GM18951 (cell line): ENCODE measurements at regions not wholly inside any gene's neighbourhood (a gene's known extent, or its start where the extent isn't known, plus 50 kb on each side); places are given as distances from the start of the nearest gene placed in this dataset.

Source experiments
- POLR2A ChIP-seq: IDR thresholded peaks from 4 replicates; pipeline ENCODE4 v1.6.1; 2011; ENCODE audit warnings: mild to moderate bottlenecking; ENCODE audit not compliant: insufficient read length, insufficient read depth; ENCODE audit errors: extremely low read depth
- in situ Hi-C: fragments of 300-500 bp; cut with MboI; formaldehyde crosslinking; loops from one replicate; pipeline ENCODE4 v1.12.0; 2022; ENCODE audit warnings: low sequenced_read_pairs, mixed read lengths, inconsistent platforms; ENCODE audit not compliant: unreplicated experiment

DNA sequence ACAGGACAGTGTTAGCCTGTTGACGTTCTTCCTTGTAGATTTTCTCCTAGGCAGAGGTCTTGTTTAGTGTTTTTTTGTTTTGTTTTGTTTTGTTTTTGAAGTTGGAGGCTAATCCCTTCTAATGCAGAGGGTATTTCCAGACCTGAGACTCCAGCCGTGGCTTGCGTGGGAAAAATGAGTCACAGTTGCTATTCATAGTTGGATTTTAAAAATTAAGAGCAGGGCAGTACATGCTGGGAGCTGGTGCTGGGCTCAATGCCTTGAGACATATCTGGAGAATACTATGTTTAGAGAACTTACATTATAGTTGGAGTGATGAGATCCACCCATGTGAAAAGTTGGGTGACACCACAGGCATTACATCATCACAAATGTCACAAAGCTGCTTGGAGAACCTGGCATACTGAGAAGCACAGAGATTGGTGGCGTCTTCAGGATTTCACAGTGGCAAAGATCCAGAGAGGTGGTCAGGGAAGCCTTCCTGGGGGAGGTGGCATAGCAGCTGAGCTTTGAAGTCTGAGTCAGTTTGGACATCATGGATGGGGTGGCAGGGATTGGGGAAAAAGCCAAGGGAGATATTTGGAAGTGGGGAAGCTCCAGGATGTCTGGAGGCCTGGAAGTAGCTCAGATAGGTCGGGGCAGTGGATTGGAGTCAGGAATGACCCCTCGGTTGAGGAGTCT lies 249.4 kb downstream of the LOXHD1 start:
- in situ Hi-C loops, result no loop called here
- TF ChIP-seq POLR2A, result no peak

- in situ Hi-C loops, result no loop called here
These were observed 248.6 kb downstream of the LOXHD1 start for GRCh38 chr18:46408334-46408987.

GRCh38 chr18:46411191-46411828 lies 245.7 kb downstream of the LOXHD1 start:
- TF ChIP-seq POLR2A, result no peak
- in situ Hi-C loops, result no loop called here

More at GRCh38 chr18:46408334-46408987, 248.6 kb downstream of the LOXHD1 start:
- TF ChIP-seq POLR2A, result no peak

GRCh38 chr18:46411867-46412690 lies 244.9 kb downstream of the LOXHD1 start:
- in situ Hi-C loops, result no loop called here
- no peak for TF ChIP-seq POLR2A

DNA sequence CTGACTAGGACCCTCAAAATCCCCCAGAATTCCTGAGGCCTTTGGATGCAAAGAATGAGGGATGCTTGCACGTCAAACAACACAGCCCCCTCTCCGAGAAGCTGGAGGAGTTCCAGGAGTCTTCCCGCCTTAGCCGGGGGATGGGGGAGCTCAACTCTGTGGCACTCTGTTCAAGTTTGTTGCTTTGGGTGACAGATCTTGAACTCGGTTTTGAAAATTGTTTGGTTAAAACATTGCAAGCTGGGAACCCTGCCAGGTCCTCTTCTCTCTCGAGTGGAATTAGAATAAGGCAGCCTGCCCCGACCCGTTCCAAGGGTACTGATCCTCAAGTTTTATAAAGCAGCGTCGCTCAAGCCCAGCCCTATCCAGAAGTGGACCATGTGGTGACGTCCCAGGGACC lies 244.1 kb downstream of the LOXHD1 start:
- TF ChIP-seq POLR2A, result no peak
- in situ Hi-C loops, result no loop called here

DNA sequence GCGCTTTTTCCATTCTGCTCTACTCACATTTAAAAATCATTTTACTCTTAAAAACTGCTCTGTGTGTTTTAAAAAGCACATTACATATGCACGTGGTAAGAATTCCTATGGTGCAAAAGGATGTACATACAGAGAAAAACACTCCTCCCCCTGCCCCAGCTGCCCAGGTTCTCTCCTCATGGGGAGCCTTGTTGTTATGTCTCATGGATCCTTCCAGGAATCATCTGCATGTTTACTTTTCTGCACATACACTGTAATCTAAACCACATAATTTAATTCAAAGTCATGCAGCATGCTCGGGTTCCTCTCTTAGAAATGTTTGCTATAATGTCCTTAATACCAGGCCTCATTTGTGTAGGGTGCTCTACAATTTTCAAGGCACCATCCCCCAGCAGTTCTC lies 243.3 kb downstream of the LOXHD1 start:
- TF ChIP-seq POLR2A, result no peak
- in situ Hi-C loops, result no loop called here

DNA sequence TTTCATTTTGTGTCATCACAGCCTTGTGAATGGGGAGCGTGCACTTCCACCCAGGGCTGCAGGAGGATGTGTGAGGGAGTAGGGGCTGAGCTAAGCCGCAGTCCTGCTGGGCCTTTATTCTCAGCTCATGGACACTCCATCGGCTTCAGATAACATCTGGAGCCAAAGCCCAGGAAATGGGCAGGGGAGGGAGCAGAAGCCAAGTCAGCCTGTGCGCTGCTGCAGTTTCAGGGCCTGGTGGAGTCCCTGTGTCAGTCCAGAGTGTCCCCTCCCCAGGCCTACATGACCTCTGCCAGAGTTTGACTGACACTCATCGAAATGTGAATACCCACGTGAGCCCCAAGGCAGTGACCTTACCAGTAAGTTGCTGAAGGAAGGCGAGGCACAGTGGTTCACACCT lies 242.2 kb downstream of the LOXHD1 start:
- TF ChIP-seq POLR2A, result no peak
- in situ Hi-C loops, result no loop called here

GRCh38 chr18:46415532-46416252 lies 241.3 kb downstream of the LOXHD1 start:
- TF ChIP-seq POLR2A, result no peak
- in situ Hi-C loops, result no loop called here

DNA sequence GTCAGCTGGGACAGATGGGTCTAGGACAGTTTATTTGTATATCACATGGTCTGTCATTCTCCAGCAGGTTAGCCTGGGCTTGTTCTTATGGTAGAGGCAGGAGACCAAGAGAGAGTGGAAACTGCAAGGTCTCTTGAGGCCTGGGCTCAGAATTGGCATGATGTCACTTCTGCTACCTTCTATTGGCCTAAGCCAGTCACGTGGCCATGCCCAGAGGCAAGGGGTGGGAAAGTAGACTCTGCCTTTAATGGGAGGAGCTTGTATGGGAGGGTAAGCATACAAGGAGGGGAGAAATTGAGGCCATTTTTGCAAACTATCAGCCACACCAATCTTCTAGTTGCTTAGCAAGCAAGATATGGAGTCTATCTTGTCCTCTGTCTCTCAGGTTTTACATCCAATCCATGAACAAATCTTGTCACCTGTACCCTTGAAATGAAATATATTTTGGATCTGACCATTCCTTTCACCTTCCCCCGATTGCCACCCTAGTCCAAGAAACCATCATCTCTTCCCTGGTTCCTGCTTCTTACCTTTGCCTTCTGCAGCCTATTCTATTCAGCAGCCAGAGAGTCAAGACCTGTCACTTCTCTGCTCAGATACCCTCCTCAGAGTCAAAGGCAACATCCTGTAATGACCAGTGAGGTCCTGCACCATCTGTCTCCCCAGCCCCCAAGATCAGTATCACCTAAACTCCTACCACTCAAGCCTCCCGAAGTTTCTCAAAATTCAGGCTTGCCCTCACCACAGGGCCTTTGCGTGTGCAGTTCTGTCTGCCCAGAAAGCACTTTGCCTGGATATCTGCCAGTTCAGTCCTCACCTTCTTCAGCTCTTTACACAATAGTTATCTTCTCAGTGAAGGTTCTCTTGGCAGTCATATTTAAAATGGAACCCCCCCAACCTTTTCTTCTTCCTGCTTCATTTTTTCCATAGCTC lies 240.0 kb downstream of the LOXHD1 start:
- in situ Hi-C loops, result no loop called here
- no peak for TF ChIP-seq POLR2A

DNA sequence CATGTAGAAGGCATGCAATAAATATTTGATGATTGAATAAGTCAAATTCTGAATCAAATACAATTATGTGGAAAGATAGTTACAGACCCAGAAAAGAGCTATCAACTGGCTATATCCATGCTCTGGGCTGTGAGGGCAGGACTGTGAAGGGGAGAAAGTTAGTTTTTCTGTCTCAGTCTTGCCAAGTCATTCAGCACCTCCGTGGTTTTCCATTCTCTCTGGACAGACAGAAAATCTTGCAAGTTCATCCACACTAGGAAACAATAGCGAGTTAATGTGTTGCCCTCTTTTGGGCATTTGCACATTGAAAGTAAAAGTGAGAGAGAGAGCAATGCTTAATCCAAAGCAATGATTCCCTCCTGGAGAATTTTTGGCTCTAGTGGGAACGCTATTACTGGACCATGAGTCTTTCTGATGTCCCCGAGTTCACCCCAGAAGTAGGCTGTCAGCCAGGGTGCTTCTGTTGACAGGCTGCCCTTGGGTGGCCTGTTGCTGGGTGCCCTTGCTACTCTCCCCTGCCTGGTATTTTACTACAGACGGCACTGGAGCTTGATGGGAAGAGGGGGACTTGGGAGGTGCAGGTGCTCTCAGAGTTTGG lies 238.3 kb downstream of the LOXHD1 start:
- TF ChIP-seq POLR2A, result no peak
- in situ Hi-C loops, result no loop called here

- TF ChIP-seq POLR2A, result no peak
- in situ Hi-C loops, result no loop called here
These were observed 237.5 kb downstream of the LOXHD1 start for GRCh38 chr18:46419391-46420141.

DNA sequence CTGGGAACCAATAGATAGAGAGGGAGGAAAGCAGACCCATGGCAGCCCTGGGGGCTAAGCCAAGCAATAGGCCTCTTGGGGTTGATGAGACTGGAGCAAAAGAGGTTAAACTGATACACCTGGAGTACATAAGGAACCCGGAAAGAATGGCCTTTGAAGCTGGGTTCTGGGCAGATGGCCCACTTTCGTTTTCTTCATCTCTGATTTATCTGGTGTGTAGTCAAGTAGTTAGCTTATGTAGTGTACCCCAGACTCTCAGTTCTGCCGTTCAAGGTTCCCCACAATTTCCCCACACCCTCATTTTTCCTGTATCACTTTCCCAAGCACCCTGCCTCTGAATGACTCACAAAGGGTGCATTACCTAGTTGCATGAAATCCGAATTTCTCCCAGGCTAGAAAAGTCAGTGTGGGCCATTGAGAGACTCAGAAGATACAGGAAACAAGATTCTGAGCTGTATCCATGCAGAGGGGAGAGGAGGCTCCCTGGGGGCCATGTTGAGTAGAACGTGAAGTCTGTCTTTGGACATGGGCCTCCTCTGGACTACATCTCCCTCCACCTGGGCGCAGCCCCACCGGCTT lies 235.0 kb downstream of the LOXHD1 start:
- in situ Hi-C loops, result no loop called here
- no peak for TF ChIP-seq POLR2A
